CD8-positive, alpha-beta memory T cell (primary cell): ENCODE measurements at regions not wholly inside any gene's neighbourhood (a gene's known extent, or its start where the extent isn't known, plus 50 kb on each side); places are given as distances from the start of the nearest gene placed in this dataset.

Experiments
- CTCF ChIA-PET: fragments of 350-600 bp; sonication (Branson Sonifier 250); formaldehyde crosslinking; loops from one replicate; lab custom pipeline; 2021; ENCODE audit warnings: antibody characterized with exemption; lab: Charles Lee
- POLR2A ChIA-PET: fragments of 350-600 bp; sonication (Branson Sonifier 250); formaldehyde crosslinking; loops from one replicate; lab custom pipeline; 2021; ENCODE audit warnings: antibody characterized with exemption; lab: Charles Lee
- DNase-seq, 5 donors: peaks; one replicate each; pipeline versions ENCODE4 v3.0.0 to v3.0.0-alpha.2; 2020 to 2022; ENCODE audit warnings: mixed read lengths in 1 of 5
- H3K27ac ChIP-seq: one replicate; pipeline ENCODE4 v1.7.0; 2013; ENCODE audit warnings: low read depth, mild to moderate bottlenecking, low read length, moderate library complexity
- H3K27me3 ChIP-seq: 2 replicates; pipeline ENCODE4 v1.7.0; 2013; ENCODE audit warnings: low read length, mild to moderate bottlenecking; ENCODE audit not compliant: insufficient read depth, poor library complexity, severe bottlenecking
- H3K36me3 ChIP-seq: 2 replicates; pipeline ENCODE4 v1.7.0; 2013; ENCODE audit warnings: mild to moderate bottlenecking, low read length, moderate library complexity; ENCODE audit not compliant: insufficient read depth
- H3K4me1 ChIP-seq: 2 replicates; pipeline ENCODE4 v1.7.0; 2013; ENCODE audit warnings: mild to moderate bottlenecking, low read length, moderate library complexity; ENCODE audit not compliant: insufficient read depth
- H3K4me3 ChIP-seq: 2 replicates; pipeline ENCODE4 v1.7.0; 2013; ENCODE audit warnings: mild to moderate bottlenecking, low read length
- H3K9me3 ChIP-seq: 2 replicates; pipeline ENCODE4 v1.7.0; 2013; ENCODE audit warnings: mild to moderate bottlenecking, low read length
- H3K27ac Mint-ChIP-seq, 8 donors: one replicate each; pipeline ENCODE4 v1.8.0; 2020 to 2021; ENCODE audit warnings: mixed read lengths in 8 of 8, mild to moderate bottlenecking in 6 of 8, inconsistent platforms in 3 of 8, moderate library complexity in 3 of 8
- H3K27me3 Mint-ChIP-seq, 2 donors: one replicate each; pipeline ENCODE4 v1.8.0; 2020 to 2021; ENCODE audit warnings: mixed read lengths in 2 of 2, mild to moderate bottlenecking in 1 of 2, moderate library complexity in 1 of 2
- H3K36me3 Mint-ChIP-seq, 3 donors: one replicate each; pipeline ENCODE4 v1.8.0; 2020 to 2021; ENCODE audit warnings: mixed read lengths in 3 of 3, inconsistent platforms in 1 of 3, mild to moderate bottlenecking in 1 of 3
- H3K4me1 Mint-ChIP-seq, 3 donors: one replicate each; pipeline ENCODE4 v1.8.0; 2020 to 2021; ENCODE audit warnings: mixed read lengths in 3 of 3, inconsistent platforms in 1 of 3, mild to moderate bottlenecking in 1 of 3
- H3K4me3 Mint-ChIP-seq, 7 donors: one replicate each; pipeline ENCODE4 v1.8.0; 2020 to 2021; ENCODE audit warnings: mixed read lengths in 7 of 7, mild to moderate bottlenecking in 6 of 7, moderate library complexity in 4 of 7, inconsistent platforms in 2 of 7
- H3K9me3 Mint-ChIP-seq, 5 donors: one replicate each; pipeline ENCODE4 v1.8.0; 2020 to 2022; ENCODE audit warnings: mixed read lengths in 5 of 5, mild to moderate bottlenecking in 3 of 5, moderate library complexity in 2 of 5, inconsistent platforms in 1 of 5

DNA sequence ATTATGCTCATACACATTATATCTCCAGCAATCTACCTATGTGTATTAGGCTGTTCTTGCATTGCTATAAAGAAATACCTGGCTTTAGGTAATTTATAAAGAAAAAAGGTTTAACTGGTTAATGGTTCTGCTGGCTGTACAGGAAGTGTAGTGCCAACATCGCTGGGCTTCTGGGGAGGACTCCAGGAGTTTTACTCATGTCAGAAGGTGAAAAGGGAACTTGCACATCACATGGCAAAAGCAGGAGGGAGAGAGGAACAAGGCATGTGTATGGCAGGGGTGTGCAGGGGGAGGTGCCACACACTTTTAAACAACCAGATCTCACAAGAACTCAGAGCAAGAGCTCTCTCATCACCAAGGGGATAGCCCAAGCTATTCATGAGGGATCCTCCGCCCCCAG lies 715.4 kb upstream of the ZEB2 start:
- no peak overlapping the region for H3K27ac Mint-ChIP-seq
- H3K4me3 Mint-ChIP-seq, result no peak overlapping the region
- H3K9me3 Mint-ChIP-seq, result peaks cover 0 to 4% (median 0%) of the 10 kb centered on the region in 5 donors
- peaks cover under 1 to 3% of the 10 kb centered on the region in 2 donors for H3K27me3 Mint-ChIP-seq
- CTCF ChIA-PET, result no interaction called here
- Histone ChIP-seq H3K27ac (no peak overlapping the region), H3K4me3 (no peak overlapping the region), H3K9me3 (no peaks in the 10 kb centered on the region), H3K36me3 (no peaks in the 10 kb centered on the region), H3K27me3 (no peaks in the 10 kb centered on the region), H3K4me1 (no peaks in the 10 kb centered on the region)
- H3K36me3 Mint-ChIP-seq, result no peaks in the 10 kb centered on the region
- POLR2A ChIA-PET, result no interaction called here
- DNase-seq, result no peak
- H3K4me1 Mint-ChIP-seq, result no peaks in the 10 kb centered on the region

GRCh38 chr2:145230546-145230945 lies 710.6 kb upstream of the ZEB2 start:
- H3K36me3 Mint-ChIP-seq, result no peaks in the 10 kb centered on the region
- peaks cover 0 to 8% of the 10 kb centered on the region in 2 donors for H3K27me3 Mint-ChIP-seq
- no peak for DNase-seq
- Histone ChIP-seq H3K4me3 (no peak overlapping the region), H3K27ac (no peak overlapping the region), H3K9me3 (no peaks in the 10 kb centered on the region), H3K4me1 (no peaks in the 10 kb centered on the region), H3K27me3 (no peaks in the 10 kb centered on the region), H3K36me3 (no peaks in the 10 kb centered on the region)
- no peaks in the 10 kb centered on the region for H3K4me1 Mint-ChIP-seq
- CTCF ChIA-PET, result no interaction called here
- H3K27ac Mint-ChIP-seq, result no peak overlapping the region
- H3K4me3 Mint-ChIP-seq, result no peak overlapping the region
- peaks cover 0 to 4% (median 0%) of the 10 kb centered on the region in 5 donors for H3K9me3 Mint-ChIP-seq
- POLR2A ChIA-PET, result no interaction called here

DNA sequence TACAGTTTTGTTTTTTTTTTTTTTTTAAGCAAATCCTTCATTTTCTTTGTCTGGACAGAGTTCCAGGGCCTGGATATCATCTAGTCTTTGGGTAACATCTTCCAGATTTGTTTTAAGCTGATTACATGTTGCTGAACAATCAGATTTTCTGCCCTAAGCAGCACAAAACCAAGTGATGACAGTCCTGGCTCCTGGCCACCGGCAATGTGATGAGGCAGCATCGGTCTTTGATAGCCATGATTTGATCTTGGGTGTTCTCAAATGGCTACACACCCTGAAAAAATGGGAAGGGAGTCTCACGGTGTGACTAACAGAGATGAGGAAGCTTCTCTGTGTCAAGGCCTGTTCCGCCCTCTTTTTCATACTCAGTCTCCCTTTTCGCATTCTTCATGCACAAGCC lies 708.6 kb upstream of the ZEB2 start:
- ChIA-PET CTCF (no interaction called here), POLR2A (no interaction called here)
- Mint-ChIP-seq H3K4me1 (no peaks in the 10 kb centered on the region), H3K27me3 (peaks cover 0 to 8% of the 10 kb centered on the region in 2 donors), H3K4me3 (no peak overlapping the region), H3K36me3 (no peaks in the 10 kb centered on the region), H3K9me3 (no peaks in the 10 kb centered on the region), H3K27ac (no peak overlapping the region)
- no peak for DNase-seq
- Histone ChIP-seq H3K36me3 (no peaks in the 10 kb centered on the region), H3K9me3 (no peaks in the 10 kb centered on the region), H3K4me1 (no peaks in the 10 kb centered on the region), H3K27me3 (no peaks in the 10 kb centered on the region), H3K4me3 (no peak overlapping the region), H3K27ac (no peak overlapping the region)

DNA sequence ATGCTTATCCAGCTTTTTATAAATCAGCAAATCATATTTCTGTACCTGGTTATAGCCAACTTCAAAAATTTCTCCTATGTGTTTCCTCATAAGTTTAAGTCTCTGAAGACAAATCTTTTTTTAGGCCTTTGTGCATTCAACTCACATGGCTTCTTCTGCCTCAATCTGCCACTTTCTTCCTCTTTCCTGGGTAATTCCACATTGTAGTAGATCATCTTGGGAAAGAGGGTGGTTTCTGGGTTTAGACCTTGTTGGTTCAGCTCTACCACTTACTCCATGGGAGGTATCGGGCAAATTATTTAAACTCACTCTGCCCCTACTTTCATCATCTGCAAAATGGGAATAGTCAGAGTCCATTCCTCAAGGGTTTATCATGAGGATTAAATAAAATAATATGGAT lies 707.0 kb upstream of the ZEB2 start:
- Mint-ChIP-seq H3K27me3 (peaks cover 0 to 10% of the 10 kb centered on the region in 2 donors), H3K4me3 (no peak overlapping the region), H3K9me3 (no peaks in the 10 kb centered on the region), H3K27ac (no peak overlapping the region), H3K4me1 (no peaks in the 10 kb centered on the region), H3K36me3 (no peaks in the 10 kb centered on the region)
- ChIA-PET CTCF (no interaction called here), POLR2A (no interaction called here)
- DNase-seq, result no peak
- Histone ChIP-seq H3K9me3 (no peaks in the 10 kb centered on the region), H3K27ac (no peak overlapping the region), H3K4me3 (no peak overlapping the region), H3K27me3 (no peaks in the 10 kb centered on the region), H3K4me1 (no peaks in the 10 kb centered on the region), H3K36me3 (no peaks in the 10 kb centered on the region)

DNA sequence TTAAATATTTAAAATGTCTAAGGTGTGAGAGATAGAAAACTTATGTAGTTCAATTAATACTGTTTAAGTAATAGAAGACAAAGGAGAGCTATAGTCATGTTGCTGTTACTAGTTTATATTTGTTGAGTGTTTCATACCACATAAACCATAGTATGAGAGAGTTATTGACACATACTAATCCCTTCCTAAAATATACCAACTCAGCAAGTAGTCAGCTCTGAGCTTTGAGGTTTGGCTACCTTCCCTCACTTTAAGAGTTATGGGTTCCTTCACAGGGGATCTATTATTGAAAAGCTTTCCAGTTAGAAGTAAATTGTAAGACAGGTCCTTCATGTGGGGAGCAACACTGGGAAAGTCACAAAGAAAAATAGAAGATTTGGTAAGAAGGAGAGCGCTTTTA lies 701.6 kb upstream of the ZEB2 start:
- no peak overlapping the region for H3K27ac ChIP-seq
- H3K36me3 Mint-ChIP-seq, result no peaks in the 10 kb centered on the region
- no peaks in the 10 kb centered on the region for H3K9me3 Mint-ChIP-seq
- H3K27me3 ChIP-seq, result no peaks in the 10 kb centered on the region
- peaks cover 4 to 17% of the 10 kb centered on the region in 2 donors for H3K27me3 Mint-ChIP-seq
- no peak overlapping the region for H3K4me3 ChIP-seq
- no peaks in the 10 kb centered on the region for H3K4me1 Mint-ChIP-seq
- H3K36me3 ChIP-seq, result no peaks in the 10 kb centered on the region
- H3K4me3 Mint-ChIP-seq, result no peak overlapping the region
- H3K27ac Mint-ChIP-seq, result no peak overlapping the region
- H3K9me3 ChIP-seq, result no peaks in the 10 kb centered on the region
- no peaks in the 10 kb centered on the region for H3K4me1 ChIP-seq
- ChIA-PET POLR2A (no interaction called here), CTCF (no interaction called here)
- no peak for DNase-seq

DNA sequence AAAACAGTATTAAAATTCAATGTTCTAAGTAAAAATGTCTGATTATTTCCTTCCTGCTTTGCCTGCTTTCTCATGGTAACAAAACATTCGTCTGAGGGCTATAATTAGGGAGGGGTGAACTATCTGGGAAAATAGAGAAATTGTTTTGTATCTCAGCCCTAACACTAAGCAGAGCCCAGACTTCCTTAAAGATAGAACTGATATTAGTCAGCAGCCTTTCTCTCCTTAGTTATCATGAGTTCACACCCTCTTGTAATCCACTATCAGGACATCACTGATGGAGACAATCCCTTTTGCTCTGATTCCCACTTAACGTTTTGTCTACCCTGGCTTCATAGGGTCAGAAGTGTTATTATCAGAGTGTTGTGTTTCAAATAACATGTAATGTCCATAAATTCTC lies 701.1 kb upstream of the ZEB2 start:
- no peaks in the 10 kb centered on the region for H3K36me3 Mint-ChIP-seq
- no peak for DNase-seq
- H3K27me3 Mint-ChIP-seq, result peaks cover 4 to 12% of the 10 kb centered on the region in 2 donors
- ChIA-PET CTCF (no interaction called here), POLR2A (no interaction called here)
- H3K27ac Mint-ChIP-seq, result no peak overlapping the region
- Histone ChIP-seq H3K9me3 (no peaks in the 10 kb centered on the region), H3K27ac (no peak overlapping the region), H3K4me1 (no peaks in the 10 kb centered on the region), H3K4me3 (no peak overlapping the region), H3K36me3 (no peaks in the 10 kb centered on the region), H3K27me3 (no peaks in the 10 kb centered on the region)
- no peaks in the 10 kb centered on the region for H3K9me3 Mint-ChIP-seq
- H3K4me1 Mint-ChIP-seq, result no peaks in the 10 kb centered on the region
- H3K4me3 Mint-ChIP-seq, result no peak overlapping the region

DNA sequence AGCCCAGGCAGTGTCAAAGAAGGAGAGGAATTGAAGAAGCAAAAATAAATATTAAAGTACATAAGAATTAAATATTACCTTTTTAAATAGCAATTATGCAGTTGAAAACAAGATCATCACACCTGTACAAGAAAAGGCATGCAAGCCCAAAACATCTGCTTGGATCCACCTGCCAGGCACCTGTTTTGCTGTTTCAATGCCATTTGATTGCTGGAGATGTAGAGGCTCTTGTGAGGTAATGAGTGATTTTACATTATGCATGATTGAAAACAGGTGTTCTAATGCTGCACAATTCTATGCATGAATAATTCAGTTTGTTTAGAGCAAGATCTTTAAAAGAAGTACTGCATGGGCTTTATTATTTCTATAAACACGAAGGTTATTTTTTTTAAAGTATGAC lies 700.6 kb upstream of the ZEB2 start:
- DNase-seq, result no peak
- Histone ChIP-seq H3K27ac (no peak overlapping the region), H3K9me3 (no peaks in the 10 kb centered on the region), H3K27me3 (no peaks in the 10 kb centered on the region), H3K36me3 (no peaks in the 10 kb centered on the region), H3K4me1 (no peaks in the 10 kb centered on the region), H3K4me3 (no peak overlapping the region)
- no peaks in the 10 kb centered on the region for H3K4me1 Mint-ChIP-seq
- no peak overlapping the region for H3K4me3 Mint-ChIP-seq
- no peaks in the 10 kb centered on the region for H3K9me3 Mint-ChIP-seq
- H3K36me3 Mint-ChIP-seq, result no peaks in the 10 kb centered on the region
- ChIA-PET CTCF (interaction anchor here (1.2 kb wide), 1 partner anchor 84 kb away, joined by 3 read pairs; no protein-coding TSS in a partner anchor), POLR2A (no interaction called here)
- no peak overlapping the region for H3K27ac Mint-ChIP-seq
- peaks cover 6 to 12% of the 10 kb centered on the region in 2 donors for H3K27me3 Mint-ChIP-seq

GRCh38 chr2:145207884-145208283 lies 688.0 kb upstream of the ZEB2 start:
- Mint-ChIP-seq H3K4me3 (no peak overlapping the region), H3K9me3 (peaks cover 0 to 8% (median 3%) of the 10 kb centered on the region in 5 donors), H3K27ac (peak overlapping the region in 1 of 8 donors; percentile 21), H3K4me1 (no peaks in the 10 kb centered on the region), H3K36me3 (no peaks in the 10 kb centered on the region), H3K27me3 (peaks cover 0 to 1% of the 10 kb centered on the region in 2 donors)
- Histone ChIP-seq H3K4me1 (no peaks in the 10 kb centered on the region), H3K27me3 (no peaks in the 10 kb centered on the region), H3K36me3 (no peaks in the 10 kb centered on the region), H3K4me3 (no peak overlapping the region), H3K27ac (no peak overlapping the region), H3K9me3 (no peaks in the 10 kb centered on the region)
- ChIA-PET POLR2A (no interaction called here), CTCF (no interaction called here)
- no peak for DNase-seq
